Stimulated activated CD4-positive, alpha-beta T cell treated with anti-CD3 and anti-CD28 coated beads, Interleukin-1b, Interleukin-23, amount 100 ng/mL, for 24 hours (primary cell): ENCODE measurements at regions not wholly inside any gene's neighbourhood (a gene's known extent, or its start where the extent isn't known, plus 50 kb on each side); places are given as distances from the start of the nearest gene placed in this dataset.
"Not testable (repeated sequence)": the region's sequence is repeated elsewhere in the genome, so short reads cannot be mapped to it uniquely, and the experiment has no call there.

Experiments used
- DNase-seq, 4 experiments: peaks; one replicate each; pipeline ENCODE4 v3.0.0-alpha.2; 2020; ENCODE audit warnings: low read depth in 4 of 4, low spot score in 1 of 4

- DNase-seq, result no peak
Observed at GRCh38 chr17:68097161-68097805, 61.7 kb downstream of the KPNA2 start.

- not testable (repeated sequence) for DNase-seq
Observed at GRCh38 chr17:68099341-68099753, 63.8 kb downstream of the KPNA2 start.

- DNase-seq, result no peak
Observed at GRCh38 chr17:68100000-68100641, 64.6 kb downstream of the KPNA2 start.

- peak; percentile 20 to 64 (median 40) for DNase-seq
Observed at GRCh38 chr17:68101075-68101986, 65.8 kb downstream of the KPNA2 start.

GRCh38 chr17:68101987-68102314 lies 66.4 kb downstream of the KPNA2 start:
- no peak for DNase-seq

GRCh38 chr17:68102318-68102758 lies 66.8 kb downstream of the KPNA2 start:
- DNase-seq, result no peak

- no peak for DNase-seq
Observed at GRCh38 chr17:68103148-68103547, 67.6 kb downstream of the KPNA2 start.

GRCh38 chr17:68106085-68106484 lies 70.5 kb downstream of the KPNA2 start:
- DNase-seq, result no peak

GRCh38 chr17:68107373-68107772 lies 71.8 kb downstream of the KPNA2 start:
- no peak for DNase-seq

GRCh38 chr17:68108313-68109000 lies 72.9 kb downstream of the KPNA2 start:
- DNase-seq, result no peak

GRCh38 chr17:68109404-68109803 lies 73.9 kb downstream of the KPNA2 start:
- not testable (repeated sequence) for DNase-seq

- not testable (repeated sequence) for DNase-seq
Observed at GRCh38 chr17:68116211-68116610, 80.7 kb downstream of the KPNA2 start.

- DNase-seq, result no peak
Observed at GRCh38 chr17:68122587-68122986, 87.1 kb downstream of the KPNA2 start.

GRCh38 chr17:68125111-68125870 lies 89.8 kb downstream of the KPNA2 start:
- no peak for DNase-seq

GRCh38 chr17:68127914-68128313 lies 92.4 kb downstream of the KPNA2 start:
- DNase-seq, result no peak

GRCh38 chr17:68131456-68131855 lies 95.9 kb downstream of the KPNA2 start:
- DNase-seq, result no peak

- DNase-seq, result no peak
Observed at GRCh38 chr17:68133346-68134045, 98.0 kb downstream of the KPNA2 start.

- DNase-seq, result no peak
Observed at GRCh38 chr17:68134046-68134637, 98.6 kb downstream of the KPNA2 start.

- no peak for DNase-seq
Observed at GRCh38 chr17:68134731-68135130, 99.2 kb downstream of the KPNA2 start.
